GM12878 (cell line): ENCODE measurements at regions not wholly inside any gene's neighbourhood (a gene's known extent, or its start where the extent isn't known, plus 50 kb on each side); places are given as distances from the start of the nearest gene placed in this dataset.

ENCODE experiments used
- BCL11A ChIP-seq: IDR thresholded peaks from 2 replicates; pipeline ENCODE4 v1.6.1; 2011; ENCODE audit warnings: low read depth, low read length
- BCLAF1 ChIP-seq: fragments of 450-650 bp; IDR thresholded peaks from 2 replicates; pipeline ENCODE4 v1.6.1; 2017; ENCODE audit warnings: antibody characterized with exemption, mild to moderate bottlenecking, moderate library complexity
- BRCA1 ChIP-seq: IDR thresholded peaks from 2 replicates; pipeline ENCODE4 v1.6.1; 2011; ENCODE audit warnings: low read depth, low read length, improper control_type of control experiment
- GABPA ChIP-seq: IDR thresholded peaks from 2 replicates; pipeline ENCODE4 v1.6.1; 2014; ENCODE audit warnings: antibody characterized with exemption, low read depth, mild to moderate bottlenecking, inconsistent platforms
- HCFC1 ChIP-seq: fragments of 150-350 bp; IDR thresholded peaks from 2 replicates; pipeline ENCODE4 v1.6.1; 2014; ENCODE audit warnings: low read length
- HDAC2 ChIP-seq: fragments of 200-600 bp; sonication (generic); IDR thresholded peaks from 2 replicates; pipeline ENCODE4 v1.6.1; 2017
- KAT2A ChIP-seq: conservative IDR thresholded peaks from 2 replicates; pipeline ENCODE4 v1.6.1; 2011; ENCODE audit warnings: low read depth, low read length; ENCODE audit not compliant: control insufficient read depth
- MAX ChIP-seq: IDR thresholded peaks from 2 replicates; pipeline ENCODE4 v1.6.1; 2012; ENCODE audit warnings: low read depth, low read length, improper control_type of control experiment
- NFYA ChIP-seq: IDR thresholded peaks from 2 replicates; pipeline ENCODE4 v1.6.1; 2011; ENCODE audit warnings: low read depth, mild to moderate bottlenecking, low read length, improper control_type of control experiment, borderline replicate concordance
- NRF1 ChIP-seq: conservative IDR thresholded peaks from 2 replicates; pipeline ENCODE4 v1.6.1; 2011; ENCODE audit warnings: mild to moderate bottlenecking, low read depth, low read length, improper control_type of control experiment
- PKNOX1 ChIP-seq: fragments of 450-650 bp; IDR thresholded peaks from 2 replicates; pipeline ENCODE4 v1.6.1; 2016; ENCODE audit warnings: mild to moderate bottlenecking
- POU2F2 ChIP-seq: IDR thresholded peaks from 3 replicates; pipeline ENCODE4 v1.6.1; 2011; ENCODE audit warnings: low read depth, mild to moderate bottlenecking, low read length, borderline replicate concordance
- ZNF24 ChIP-seq: fragments of 450-650 bp; IDR thresholded peaks from 2 replicates; pipeline ENCODE4 v1.6.1; 2017; ENCODE audit warnings: antibody characterized with exemption, mild to moderate bottlenecking

GRCh38 chr5:30355675-30356074, 837.8 kb upstream of the CDH6 start (continued):
- TF ChIP-seq NRF1 (no peak), HDAC2 (no peak), BCLAF1 (no peak), HCFC1 (no peak), PKNOX1 (no peak), ZNF24 (no peak), MAX (no peak), KAT2A (no peak), BRCA1 (no peak), GABPA (no peak), POU2F2 (no peak), NFYA (no peak), BCL11A (no peak)
